Nephron progenitor cell (in vitro differentiated cells): ENCODE measurements at regions not wholly inside any gene's neighbourhood (a gene's known extent, or its start where the extent isn't known, plus 50 kb on each side); places are given as distances from the start of the nearest gene placed in this dataset.
"Not testable (repeated sequence)": the region's sequence is repeated elsewhere in the genome, so short reads cannot be mapped to it uniquely, and the experiment has no call there.

ENCODE experiments used
- DNase-seq: peaks from one replicate; pipeline ENCODE4 v3.0.0; 2021
- H3K27ac Mint-ChIP-seq: 2 replicates; pipeline ENCODE4 v1.8.0; 2021; ENCODE audit warnings: mild to moderate bottlenecking, moderate library complexity, mixed read lengths
- H3K27me3 Mint-ChIP-seq: 2 replicates; pipeline ENCODE4 v1.8.0; 2021; ENCODE audit warnings: mild to moderate bottlenecking, low read depth, mixed read lengths; ENCODE audit not compliant: poor library complexity
- H3K36me3 Mint-ChIP-seq: 2 replicates; pipeline ENCODE4 v1.8.0; 2021; ENCODE audit warnings: low read depth, mixed read lengths
- H3K4me1 Mint-ChIP-seq: 2 replicates; pipeline ENCODE4 v1.8.0; 2021; ENCODE audit warnings: mixed read lengths
- H3K4me3 Mint-ChIP-seq: 2 replicates; pipeline ENCODE4 v1.8.0; 2021; ENCODE audit warnings: mild to moderate bottlenecking, moderate library complexity, mixed read lengths
- H3K9me3 Mint-ChIP-seq: 2 replicates; pipeline ENCODE4 v1.8.0; 2021; ENCODE audit warnings: mild to moderate bottlenecking, moderate library complexity, mixed read lengths

GRCh38 chr21:8757399-8758093 is 1763.8 kb upstream of the TPTE start:
- H3K9me3 Mint-ChIP-seq = peaks cover 57% of the 10 kb centered on the region
- DNase-seq, H3K27me3 Mint-ChIP-seq, H3K4me3 Mint-ChIP-seq, H3K36me3 Mint-ChIP-seq, H3K27ac Mint-ChIP-seq, H3K4me1 Mint-ChIP-seq: not testable (repeated sequence)

GRCh38 chr21:8758921-8759367 is 1762.4 kb upstream of the TPTE start:
- H3K27ac Mint-ChIP-seq, H3K27me3 Mint-ChIP-seq, DNase-seq, H3K36me3 Mint-ChIP-seq, H3K4me1 Mint-ChIP-seq, H3K4me3 Mint-ChIP-seq: not testable (repeated sequence)
- peaks cover 69% of the 10 kb centered on the region for H3K9me3 Mint-ChIP-seq

- not testable (repeated sequence) for H3K4me3 Mint-ChIP-seq, DNase-seq, H3K27ac Mint-ChIP-seq, H3K4me1 Mint-ChIP-seq, H3K27me3 Mint-ChIP-seq, H3K36me3 Mint-ChIP-seq
- H3K9me3 Mint-ChIP-seq = peaks cover 78% of the 10 kb centered on the region
These were observed 1759.1 kb upstream of the TPTE start for GRCh38 chr21:8762241-8762640.

- H3K27ac Mint-ChIP-seq, H3K36me3 Mint-ChIP-seq: not testable (repeated sequence)
These were observed 1757.0 kb upstream of the TPTE start for GRCh38 chr21:8764416-8764815.

GRCh38 chr21:8766142-8766541 is 1755.2 kb upstream of the TPTE start:
- not testable (repeated sequence) for H3K27ac Mint-ChIP-seq, H3K4me1 Mint-ChIP-seq, H3K36me3 Mint-ChIP-seq, DNase-seq, H3K27me3 Mint-ChIP-seq, H3K4me3 Mint-ChIP-seq
- H3K9me3 Mint-ChIP-seq = peaks cover 59% of the 10 kb centered on the region

More at GRCh38 chr21:8764416-8764815, 1757.0 kb upstream of the TPTE start:
- H3K9me3 Mint-ChIP-seq = peaks cover 61% of the 10 kb centered on the region
- DNase-seq, H3K4me3 Mint-ChIP-seq, H3K4me1 Mint-ChIP-seq, H3K27me3 Mint-ChIP-seq: not testable (repeated sequence)

- H3K4me3 Mint-ChIP-seq, H3K4me1 Mint-ChIP-seq, H3K27ac Mint-ChIP-seq, H3K36me3 Mint-ChIP-seq, H3K27me3 Mint-ChIP-seq, DNase-seq: not testable (repeated sequence)
- peaks cover 52% of the 10 kb centered on the region for H3K9me3 Mint-ChIP-seq
These were observed 1748.4 kb upstream of the TPTE start for GRCh38 chr21:8772910-8773514.

- H3K4me1 Mint-ChIP-seq, H3K4me3 Mint-ChIP-seq, H3K27ac Mint-ChIP-seq, DNase-seq, H3K36me3 Mint-ChIP-seq, H3K27me3 Mint-ChIP-seq: not testable (repeated sequence)
- H3K9me3 Mint-ChIP-seq = peaks cover 62% of the 10 kb centered on the region
These were observed 1745.7 kb upstream of the TPTE start for GRCh38 chr21:8775591-8776215.

GRCh38 chr21:8777260-8777659 is 1744.1 kb upstream of the TPTE start:
- H3K4me1 Mint-ChIP-seq, H3K27ac Mint-ChIP-seq, H3K4me3 Mint-ChIP-seq, DNase-seq, H3K27me3 Mint-ChIP-seq, H3K36me3 Mint-ChIP-seq: not testable (repeated sequence)
- H3K9me3 Mint-ChIP-seq = peaks cover 58% of the 10 kb centered on the region

- H3K9me3 Mint-ChIP-seq = peaks cover 57% of the 10 kb centered on the region
- not testable (repeated sequence) for H3K4me1 Mint-ChIP-seq, H3K4me3 Mint-ChIP-seq, H3K27ac Mint-ChIP-seq, H3K27me3 Mint-ChIP-seq, DNase-seq, H3K36me3 Mint-ChIP-seq
These were observed 1742.9 kb upstream of the TPTE start for GRCh38 chr21:8778323-8779085.

- not testable (repeated sequence) for H3K9me3 Mint-ChIP-seq, H3K36me3 Mint-ChIP-seq, DNase-seq, H3K4me3 Mint-ChIP-seq, H3K27me3 Mint-ChIP-seq, H3K27ac Mint-ChIP-seq, H3K4me1 Mint-ChIP-seq
These were observed 1708.5 kb upstream of the TPTE start for GRCh38 chr21:8812840-8813239.

- not testable (repeated sequence) for H3K4me1 Mint-ChIP-seq, H3K4me3 Mint-ChIP-seq, H3K27me3 Mint-ChIP-seq, H3K27ac Mint-ChIP-seq, H3K9me3 Mint-ChIP-seq, DNase-seq, H3K36me3 Mint-ChIP-seq
These were observed 1687.1 kb upstream of the TPTE start for GRCh38 chr21:8834264-8834663.
